NB4 (cell line): ENCODE measurements at regions not wholly inside any gene's neighbourhood (a gene's known extent, or its start where the extent isn't known, plus 50 kb on each side); places are given as distances from the start of the nearest gene placed in this dataset.

Experiments used
- CTCF ChIP-seq: IDR thresholded peaks from one replicate; pipeline ENCODE4 v1.5.1; 2012; ENCODE audit warnings: low read depth, low read length
- MYC ChIP-seq: IDR thresholded peaks from 2 replicates; pipeline ENCODE4 v1.6.1; 2011; ENCODE audit warnings: low read depth, low read length
- POLR2A ChIP-seq: IDR thresholded peaks from 2 replicates; pipeline ENCODE4 v1.6.1; 2011; ENCODE audit warnings: mild to moderate bottlenecking; ENCODE audit not compliant: insufficient read length; ENCODE audit errors: extremely low read depth
- TF ChIP-seq, protein P1 (sequence below): IDR thresholded peaks from 2 replicates; pipeline ENCODE4 v1.6.1; 2011; ENCODE audit warnings: low read depth, low read length

DNA sequence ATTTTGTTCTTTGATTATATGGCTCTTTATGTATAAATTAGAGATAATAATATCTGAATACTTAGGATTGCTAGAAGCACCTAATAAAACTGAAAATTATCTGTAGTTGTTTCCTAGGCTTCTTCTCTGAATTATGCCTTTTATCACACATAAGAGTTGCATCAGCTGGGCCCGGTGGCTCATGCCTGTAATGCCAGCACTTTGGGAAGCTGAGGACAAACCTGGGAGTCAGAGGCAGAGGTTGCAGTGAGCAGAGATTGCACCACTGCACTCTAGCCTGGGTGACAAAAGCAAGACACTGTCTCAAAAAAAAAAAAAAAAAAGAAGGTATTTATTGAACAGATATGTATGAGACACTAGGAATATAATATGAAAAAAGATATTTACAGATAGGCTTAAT is 773.5 kb upstream of the AGA start:
- no peak for TF ChIP-seq CTCF
- TF ChIP-seq, protein P1, sequence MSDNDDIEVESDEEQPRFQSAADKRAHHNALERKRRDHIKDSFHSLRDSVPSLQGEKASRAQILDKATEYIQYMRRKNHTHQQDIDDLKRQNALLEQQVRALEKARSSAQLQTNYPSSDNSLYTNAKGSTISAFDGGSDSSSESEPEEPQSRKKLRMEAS, result no peak
- no peak for TF ChIP-seq POLR2A
- no peak for TF ChIP-seq MYC
